ENCODE measurements at regions not wholly inside any gene's neighbourhood (a gene's known extent, or its start where the extent isn't known, plus 50 kb on each side); places are given as distances from the start of the nearest gene placed in this dataset.

- H3K27ac ChIP-seq (ENCODE audit: low read depth, low read length) = no peak overlapping the region
- no peaks in the 10 kb centered on the region for H3K79me2 ChIP-seq (ENCODE audit: control insufficient read depth, insufficient read depth, low read length)
- peaks cover 5% of the 10 kb centered on the region for H3K4me1 ChIP-seq (ENCODE audit: control insufficient read depth, low read depth, low read length)
- H3K18ac ChIP-seq (ENCODE audit: low read length) = no peak overlapping the region
- no peak overlapping the region for H4K5ac ChIP-seq (ENCODE audit: low read length)
- no peak overlapping the region for H3K4ac ChIP-seq (ENCODE audit: low read depth, low read length)
- H3K27me3 ChIP-seq (ENCODE audit: insufficient read depth, low read length, poor library complexity) = no peaks in the 10 kb centered on the region
- H2BK5ac ChIP-seq (ENCODE audit: low read length) = no peak overlapping the region
- H3K36me3 ChIP-seq (ENCODE audit: control insufficient read depth, insufficient read depth, low read length) = no peaks in the 10 kb centered on the region
- no CpG with 5 or more reads among the region's 6 CpGs for WGBS (ENCODE audit: extremely low coverage, insufficient coverage, low lambda C conversion rate)
- no peak overlapping the region for H3K9ac ChIP-seq (ENCODE audit: low read length)
- no peak overlapping the region for H2AK5ac ChIP-seq (ENCODE audit: low read length)
- no peak overlapping the region for H3K4me2 ChIP-seq (ENCODE audit: low read length)
- no peak overlapping the region for H2BK15ac ChIP-seq (replicated peaks; ENCODE audit: low read depth)
- no peak overlapping the region for H4K8ac ChIP-seq (ENCODE audit: low read depth, low read length)
- H3K23ac ChIP-seq (ENCODE audit: low read length) = no peak overlapping the region
- no peaks in the 10 kb centered on the region for H3K79me1 ChIP-seq (ENCODE audit: low read length)
- no peak for DNase-seq
- H3K56ac ChIP-seq (ENCODE audit: low read length) = no peak overlapping the region
- no peak overlapping the region for H2BK120ac ChIP-seq (ENCODE audit: low read depth, low read length)
- no peak overlapping the region for H3K4me3 ChIP-seq (ENCODE audit: low read length)
Measured at GRCh38 chr2:234414596-234414995, 82.3 kb downstream of the ARL4C start.

- H2BK120ac ChIP-seq (ENCODE audit: low read depth, low read length) = no peak overlapping the region
- H3K56ac ChIP-seq (ENCODE audit: low read length) = no peak overlapping the region
- peaks cover 5% of the 10 kb centered on the region for H3K4me1 ChIP-seq (ENCODE audit: control insufficient read depth, low read depth, low read length)
- WGBS (ENCODE audit: extremely low coverage, insufficient coverage, low lambda C conversion rate) = no CpG with 5 or more reads among the region's 7 CpGs
- no peaks in the 10 kb centered on the region for H3K79me1 ChIP-seq (ENCODE audit: low read length)
- no peak overlapping the region for H3K4me2 ChIP-seq (ENCODE audit: low read length)
- no peak overlapping the region for H2AK5ac ChIP-seq (ENCODE audit: low read length)
- H3K27me3 ChIP-seq (ENCODE audit: insufficient read depth, low read length, poor library complexity) = no peaks in the 10 kb centered on the region
- H4K8ac ChIP-seq (ENCODE audit: low read depth, low read length) = no peak overlapping the region
- H3K36me3 ChIP-seq (ENCODE audit: control insufficient read depth, insufficient read depth, low read length) = no peaks in the 10 kb centered on the region
- H3K23ac ChIP-seq (ENCODE audit: low read length) = no peak overlapping the region
- no peak overlapping the region for H3K4me3 ChIP-seq (ENCODE audit: low read length)
- no peak overlapping the region for H2BK15ac ChIP-seq (replicated peaks; ENCODE audit: low read depth)
- H3K79me2 ChIP-seq (ENCODE audit: control insufficient read depth, insufficient read depth, low read length) = no peaks in the 10 kb centered on the region
- no peak overlapping the region for H4K5ac ChIP-seq (ENCODE audit: low read length)
- no peak overlapping the region for H3K18ac ChIP-seq (ENCODE audit: low read length)
- no peak overlapping the region for H3K9ac ChIP-seq (ENCODE audit: low read length)
- no peak overlapping the region for H2BK5ac ChIP-seq (ENCODE audit: low read length)
- no peak overlapping the region for H3K4ac ChIP-seq (ENCODE audit: low read depth, low read length)
- no peak overlapping the region for H3K27ac ChIP-seq (ENCODE audit: low read depth, low read length)
- DNase-seq = no peak
Measured at GRCh38 chr2:234412726-234413125, 84.2 kb downstream of the ARL4C start.

GRCh38 chr2:234411793-234412192 is 85.1 kb downstream of the ARL4C start:
- WGBS (ENCODE audit: extremely low coverage, insufficient coverage, low lambda C conversion rate) = no CpG with 5 or more reads among the region's 4 CpGs
- Histone ChIP-seq H3K4me1 (ENCODE audit: control insufficient read depth, low read depth, low read length) (peaks cover 5% of the 10 kb centered on the region), H3K27me3 (ENCODE audit: insufficient read depth, low read length, poor library complexity) (no peaks in the 10 kb centered on the region), H3K27ac (ENCODE audit: low read depth, low read length) (no peak overlapping the region), H3K18ac (ENCODE audit: low read length) (no peak overlapping the region), H3K4me3 (ENCODE audit: low read length) (no peak overlapping the region), H3K56ac (ENCODE audit: low read length) (no peak overlapping the region), H3K23ac (ENCODE audit: low read length) (no peak overlapping the region), H3K36me3 (ENCODE audit: control insufficient read depth, insufficient read depth, low read length) (no peaks in the 10 kb centered on the region), H2AK5ac (ENCODE audit: low read length) (no peak overlapping the region), H3K9ac (ENCODE audit: low read length) (no peak overlapping the region), H4K8ac (ENCODE audit: low read depth, low read length) (no peak overlapping the region), H3K79me2 (ENCODE audit: control insufficient read depth, insufficient read depth, low read length) (no peaks in the 10 kb centered on the region), H2BK15ac (replicated peaks; ENCODE audit: low read depth) (no peak overlapping the region), H2BK120ac (ENCODE audit: low read depth, low read length) (no peak overlapping the region), H3K4ac (ENCODE audit: low read depth, low read length) (no peak overlapping the region), H3K4me2 (ENCODE audit: low read length) (no peak overlapping the region), H4K5ac (ENCODE audit: low read length) (no peak overlapping the region), H3K79me1 (ENCODE audit: low read length) (no peaks in the 10 kb centered on the region), H2BK5ac (ENCODE audit: low read length) (no peak overlapping the region)
- DNase-seq = no peak

GRCh38 chr2:234410526-234410925 is 86.4 kb downstream of the ARL4C start:
- no peak overlapping the region for H3K56ac ChIP-seq (ENCODE audit: low read length)
- no peak overlapping the region for H3K4me3 ChIP-seq (ENCODE audit: low read length)
- no peak overlapping the region for H2BK120ac ChIP-seq (ENCODE audit: low read depth, low read length)
- H3K18ac ChIP-seq (ENCODE audit: low read length) = peak overlapping the region; percentile 65
- H2BK5ac ChIP-seq (ENCODE audit: low read length) = no peak overlapping the region
- H3K27me3 ChIP-seq (ENCODE audit: insufficient read depth, low read length, poor library complexity) = no peaks in the 10 kb centered on the region
- H2AK5ac ChIP-seq (ENCODE audit: low read length) = no peak overlapping the region
- no peak overlapping the region for H3K4me2 ChIP-seq (ENCODE audit: low read length)
- DNase-seq = peak; percentile 81
- no peak overlapping the region for H4K8ac ChIP-seq (ENCODE audit: low read depth, low read length)
- H2BK15ac ChIP-seq (replicated peaks; ENCODE audit: low read depth) = no peak overlapping the region
- H3K36me3 ChIP-seq (ENCODE audit: control insufficient read depth, insufficient read depth, low read length) = no peaks in the 10 kb centered on the region
- no peaks in the 10 kb centered on the region for H3K79me2 ChIP-seq (ENCODE audit: control insufficient read depth, insufficient read depth, low read length)
- no peak overlapping the region for H3K9ac ChIP-seq (ENCODE audit: low read length)
- peaks cover 5% of the 10 kb centered on the region for H3K4me1 ChIP-seq (ENCODE audit: control insufficient read depth, low read depth, low read length)
- no peak overlapping the region for H3K27ac ChIP-seq (ENCODE audit: low read depth, low read length)
- H3K79me1 ChIP-seq (ENCODE audit: low read length) = no peaks in the 10 kb centered on the region
- no peak overlapping the region for H3K4ac ChIP-seq (ENCODE audit: low read depth, low read length)
- WGBS (ENCODE audit: extremely low coverage, insufficient coverage, low lambda C conversion rate) = no CpG with 5 or more reads among the region's 5 CpGs
- H4K5ac ChIP-seq (ENCODE audit: low read length) = peak overlapping the region; percentile 56
- H3K23ac ChIP-seq (ENCODE audit: low read length) = no peak overlapping the region

DNA sequence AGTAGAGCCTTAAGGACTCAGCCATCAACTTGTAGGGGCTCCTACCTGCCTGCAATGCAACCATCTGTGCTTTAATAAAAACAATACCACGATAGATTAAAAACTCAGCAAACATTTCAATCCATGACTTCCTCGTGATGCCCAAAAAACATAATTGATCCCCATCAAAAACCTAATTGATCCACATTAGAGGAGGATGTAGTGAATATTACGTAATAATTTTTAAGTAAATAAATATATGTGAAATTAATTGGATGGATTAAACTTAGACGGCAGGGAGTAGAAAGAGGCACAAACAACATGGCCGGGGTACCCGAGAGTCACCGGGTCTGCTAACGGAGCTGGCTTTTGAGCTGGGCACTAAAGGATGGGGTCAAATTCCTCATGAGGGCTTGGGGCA is 87.3 kb downstream of the ARL4C start:
- H3K4me2 ChIP-seq (ENCODE audit: low read length) = no peak overlapping the region
- no peaks in the 10 kb centered on the region for H3K27me3 ChIP-seq (ENCODE audit: insufficient read depth, low read length, poor library complexity)
- H3K9ac ChIP-seq (ENCODE audit: low read length) = no peak overlapping the region
- no peaks in the 10 kb centered on the region for H3K36me3 ChIP-seq (ENCODE audit: control insufficient read depth, insufficient read depth, low read length)
- no peak overlapping the region for H4K8ac ChIP-seq (ENCODE audit: low read depth, low read length)
- H2BK120ac ChIP-seq (ENCODE audit: low read depth, low read length) = no peak overlapping the region
- H3K18ac ChIP-seq (ENCODE audit: low read length) = peak overlapping the region; percentile 65
- no peak overlapping the region for H3K4ac ChIP-seq (ENCODE audit: low read depth, low read length)
- no peak overlapping the region for H2BK5ac ChIP-seq (ENCODE audit: low read length)
- no peaks in the 10 kb centered on the region for H3K79me2 ChIP-seq (ENCODE audit: control insufficient read depth, insufficient read depth, low read length)
- no peak overlapping the region for H3K56ac ChIP-seq (ENCODE audit: low read length)
- H3K27ac ChIP-seq (ENCODE audit: low read depth, low read length) = no peak overlapping the region
- no peak overlapping the region for H3K4me3 ChIP-seq (ENCODE audit: low read length)
- H3K23ac ChIP-seq (ENCODE audit: low read length) = no peak overlapping the region
- H3K4me1 ChIP-seq (ENCODE audit: control insufficient read depth, low read depth, low read length) = peaks cover 3% of the 10 kb centered on the region
- WGBS (ENCODE audit: extremely low coverage, insufficient coverage, low lambda C conversion rate) = 100% methylated on average over 2 of the region's 8 CpGs
- no peak overlapping the region for H2BK15ac ChIP-seq (replicated peaks; ENCODE audit: low read depth)
- H4K5ac ChIP-seq (ENCODE audit: low read length) = no peak overlapping the region
- H2AK5ac ChIP-seq (ENCODE audit: low read length) = no peak overlapping the region
- no peak for DNase-seq
- H3K79me1 ChIP-seq (ENCODE audit: low read length) = no peaks in the 10 kb centered on the region

DNA sequence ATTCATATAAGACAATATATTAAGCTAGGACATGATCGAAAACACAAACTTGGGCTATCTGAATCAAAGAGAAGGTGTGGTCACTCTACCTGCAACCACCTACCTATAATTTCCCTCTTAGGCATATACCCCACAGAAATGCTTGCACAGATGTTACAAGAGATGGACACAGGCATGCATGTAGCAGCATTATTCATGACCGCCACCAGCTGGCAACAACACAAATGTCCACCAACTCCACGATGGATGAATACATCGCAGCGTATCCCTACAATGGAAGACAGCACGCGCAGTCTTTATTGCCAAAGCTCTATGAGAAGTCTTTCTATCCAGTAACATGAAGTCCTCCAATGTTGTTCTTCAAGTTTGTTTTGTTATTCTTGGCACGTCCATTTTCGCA is 90.8 kb downstream of the ARL4C start:
- Histone ChIP-seq H3K56ac (ENCODE audit: low read length) (no peak overlapping the region), H3K23ac (ENCODE audit: low read length) (no peak overlapping the region), H2BK5ac (ENCODE audit: low read length) (no peak overlapping the region), H4K5ac (ENCODE audit: low read length) (no peak overlapping the region), H3K36me3 (ENCODE audit: control insufficient read depth, insufficient read depth, low read length) (no peaks in the 10 kb centered on the region), H3K18ac (ENCODE audit: low read length) (no peak overlapping the region), H3K4me3 (ENCODE audit: low read length) (no peak overlapping the region), H3K4me2 (ENCODE audit: low read length) (no peak overlapping the region), H2BK15ac (replicated peaks; ENCODE audit: low read depth) (no peak overlapping the region), H4K8ac (ENCODE audit: low read depth, low read length) (no peak overlapping the region), H3K4ac (ENCODE audit: low read depth, low read length) (no peak overlapping the region), H3K27me3 (ENCODE audit: insufficient read depth, low read length, poor library complexity) (no peaks in the 10 kb centered on the region), H3K79me1 (ENCODE audit: low read length) (no peaks in the 10 kb centered on the region), H3K4me1 (ENCODE audit: control insufficient read depth, low read depth, low read length) (no peaks in the 10 kb centered on the region), H2AK5ac (ENCODE audit: low read length) (no peak overlapping the region), H3K9ac (ENCODE audit: low read length) (no peak overlapping the region), H2BK120ac (ENCODE audit: low read depth, low read length) (no peak overlapping the region), H3K27ac (ENCODE audit: low read depth, low read length) (no peak overlapping the region), H3K79me2 (ENCODE audit: control insufficient read depth, insufficient read depth, low read length) (no peaks in the 10 kb centered on the region)
- no peak for DNase-seq
- no CpG with 5 or more reads among the region's 9 CpGs for WGBS (ENCODE audit: extremely low coverage, insufficient coverage, low lambda C conversion rate)

All from mesendoderm (in vitro differentiated cells).